Heart left ventricle (tissue), 16 donors: ENCODE measurements at regions not wholly inside any gene's neighbourhood (a gene's known extent, or its start where the extent isn't known, plus 50 kb on each side); places are given as distances from the start of the nearest gene placed in this dataset.
A peak's percentile ranks its signal among the peaks of the same experiment; 100 is the strongest.

Experiments
- ATAC-seq, 4 donors: fragments of 200-7000 bp; cut with Tn5 transposase; one replicate each; pipeline ENCODE4 v1.9.1; 2020 to 2022; ENCODE audit warnings: moderate library complexity in 4 of 4, mild to moderate bottlenecking in 3 of 4, moderate number of reproducible peaks in 1 of 4
- DNase-seq, 5 donors: peaks; one replicate each; pipeline ENCODE4 v3.0.0-alpha.2; 2020
- H3K27ac ChIP-seq, 12 donors: fragments of 200-600 bp; sonication (generic) in 4 of 12; one replicate each; pipeline versions ENCODE4 v1.5.0 to v1.8.0; 2016 to 2022; ENCODE audit warnings: mild to moderate bottlenecking in 2 of 12
- H3K27me3 ChIP-seq, 9 donors: fragments of 200-600 bp; sonication (generic) in 2 of 9; one replicate each; pipeline versions ENCODE4 v1.5.1 to v1.8.0; 2016 to 2022; ENCODE audit warnings: mild to moderate bottlenecking in 3 of 9
- H3K36me3 ChIP-seq, 9 donors: fragments of 200-600 bp; sonication (generic) in 2 of 9; one replicate each; pipeline versions ENCODE4 v1.5.0 to v1.8.0; 2018 to 2022; ENCODE audit warnings: mild to moderate bottlenecking in 2 of 9
- H3K4me1 ChIP-seq, 12 donors: fragments of 200-600 bp; sonication (generic) in 4 of 12; one replicate each; pipeline versions ENCODE4 v1.5.0 to v1.8.0; 2016 to 2022; ENCODE audit warnings: mild to moderate bottlenecking in 3 of 12
- H3K4me3 ChIP-seq, 12 donors: fragments of 200-600 bp; sonication (generic) in 4 of 12; one replicate each; pipeline versions ENCODE4 v1.5.0 to v1.8.0; 2017 to 2022; ENCODE audit warnings: mild to moderate bottlenecking in 9 of 12, moderate library complexity in 4 of 12
- H3K9me3 ChIP-seq, 12 donors: fragments of 200-600 bp; sonication (generic) in 4 of 12; one replicate each; pipeline versions ENCODE4 v1.5.0 to v1.8.0; 2016 to 2022; ENCODE audit warnings: mild to moderate bottlenecking in 1 of 12
- POLR2A ChIP-seq, 2 donors: fragments of 450-650 bp; IDR thresholded peaks; one replicate each; pipeline ENCODE4 v1.6.1; 2017; ENCODE audit warnings: antibody characterized with exemption in 2 of 2, mild to moderate bottlenecking in 2 of 2, moderate library complexity in 2 of 2
- whole genome bisulfite sequencing, 4 donors: extraction: QIAGEN DNeasy Blood & Tissue Kit in 2 of 4; methylation state at CpG; one replicate each; pipeline versions ENCODE4 v1.1.5 to v1.1.7; 2013 to 2018; 5-methylcytosine and 5-hydroxymethylcytosine counted together
- intact Hi-C, 10 donors: fragments of 100-400 bp; cut with DNase I; formaldehyde crosslinking; loops; one replicate each; pipeline versions ENCODE4 v1.11.1 to v1.14.2; 2022
- TF ChIP-seq, protein P1 (sequence below), 12 donors: fragments of 200-600 bp; sonication (generic) in 4 of 12; IDR thresholded peaks; one replicate each; pipeline versions ENCODE4 v1.5.0 to v1.8.0; 2018 to 2022; ENCODE audit warnings: antibody characterized with exemption in 12 of 12, mild to moderate bottlenecking in 5 of 12
- donor health status: ischemic (EF 13 %, LVEDD 7.1; RV severe dilation, severe dysfunction).
- donor health status: healthy with polysubstance abuse.
- donor health status: DM: no; HTN: yes; CAD: no.
- donor health status: DM: no; HTN: no; CAD: no.
- donor health status: ischemic (EF 25% LVEDD 6.9; RV normal size, moderate dysfunction).
- donor health status: ischemic (EF 25% LVEDD 5.7; RV mildly dilated, moderate dysfunction).
- donor health status: healthy.
- donor health status: DM: yes; HTN: yes; CAD: no.
- donor health status: ischemic (EF 35%, LVEDD 5.7; RV mildly dilated, moderate dysfunction).
- donor health status: nonischemic (EF 11% LVEDD 7.7; RV severe dilation, severe dysfunction).
- donor health status: DM: yes; HTN: yes; CAD: no.
- donor health status: PGD.
- donor health status: ischemic (EF 29% LVEDD 5.4; RV normal size, mild dysfunction).
- donor health status: nonischemic (EF 23%, LVEDD 6.1; RV moderate dilation, normal function).

DNA sequence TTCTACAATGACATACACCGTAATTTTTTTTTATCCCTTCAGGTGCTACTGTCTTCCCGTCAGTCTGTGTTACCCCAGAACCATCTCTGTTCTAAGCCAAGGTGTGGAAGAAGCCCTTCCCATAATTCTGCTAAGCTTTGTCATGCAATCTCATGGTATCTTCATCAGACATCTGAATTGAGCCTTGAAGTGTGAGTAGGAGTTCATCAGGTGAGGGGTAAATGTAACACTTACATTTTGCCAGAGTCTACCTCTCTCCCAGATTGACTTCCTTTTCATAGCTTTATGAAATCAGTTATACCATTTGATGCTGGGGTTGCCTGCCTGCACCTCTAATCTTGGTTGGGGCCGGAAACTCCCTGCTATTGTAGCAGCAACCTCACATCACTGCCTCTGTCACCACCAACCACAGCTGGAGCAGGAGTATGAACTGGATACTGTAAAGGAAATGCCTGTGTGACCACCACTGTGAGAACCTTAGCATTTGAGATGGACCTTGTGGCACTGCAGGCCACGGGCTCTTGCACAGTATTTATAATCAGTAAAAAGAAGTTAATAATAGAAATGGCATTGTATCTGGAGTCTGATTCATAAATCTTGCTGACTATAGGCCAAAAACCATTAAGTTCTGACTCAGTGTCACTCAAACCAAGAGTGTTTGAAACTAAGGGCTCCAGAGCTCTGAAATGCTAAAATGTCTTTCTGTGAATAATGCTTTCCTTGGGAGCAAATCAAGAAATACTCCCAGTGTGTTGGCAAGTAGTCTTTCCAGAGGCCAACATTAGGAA is 58.7 kb upstream of the STK38L start:
- ATAC-seq (peak; percentile 9 to 59 (median 54)), DNase-seq (no peak)
- H3K27ac ChIP-seq, result peak overlapping the region in 10 of 12 donors; percentile 20 to 71 (median 52)
- H3K4me3 ChIP-seq, result no peak overlapping the region
- no peaks in the 10 kb centered on the region for H3K36me3 ChIP-seq
- intact Hi-C loops, result loop anchor here in 1 of 10 donors (10.0 kb wide), 1 partner anchor 59 kb away; the partner anchor contains the start of gene STK38L
- no peaks in the 10 kb centered on the region for H3K27me3 ChIP-seq
- 41 to 49% (median 43%) methylated on average over 4 of the region's 4 CpGs for WGBS, 4 donors
- no peaks in the 10 kb centered on the region for H3K9me3 ChIP-seq
- TF ChIP-seq, protein P1, sequence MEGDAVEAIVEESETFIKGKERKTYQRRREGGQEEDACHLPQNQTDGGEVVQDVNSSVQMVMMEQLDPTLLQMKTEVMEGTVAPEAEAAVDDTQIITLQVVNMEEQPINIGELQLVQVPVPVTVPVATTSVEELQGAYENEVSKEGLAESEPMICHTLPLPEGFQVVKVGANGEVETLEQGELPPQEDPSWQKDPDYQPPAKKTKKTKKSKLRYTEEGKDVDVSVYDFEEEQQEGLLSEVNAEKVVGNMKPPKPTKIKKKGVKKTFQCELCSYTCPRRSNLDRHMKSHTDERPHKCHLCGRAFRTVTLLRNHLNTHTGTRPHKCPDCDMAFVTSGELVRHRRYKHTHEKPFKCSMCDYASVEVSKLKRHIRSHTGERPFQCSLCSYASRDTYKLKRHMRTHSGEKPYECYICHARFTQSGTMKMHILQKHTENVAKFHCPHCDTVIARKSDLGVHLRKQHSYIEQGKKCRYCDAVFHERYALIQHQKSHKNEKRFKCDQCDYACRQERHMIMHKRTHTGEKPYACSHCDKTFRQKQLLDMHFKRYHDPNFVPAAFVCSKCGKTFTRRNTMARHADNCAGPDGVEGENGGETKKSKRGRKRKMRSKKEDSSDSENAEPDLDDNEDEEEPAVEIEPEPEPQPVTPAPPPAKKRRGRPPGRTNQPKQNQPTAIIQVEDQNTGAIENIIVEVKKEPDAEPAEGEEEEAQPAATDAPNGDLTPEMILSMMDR (IDR thresholded peaks at IDR 0.05), result no peak
- no peak for TF ChIP-seq POLR2A (IDR thresholded peaks at IDR 0.05)
- peaks cover 0 to 38% (median 20%) of the 10 kb centered on the region in 12 donors for H3K4me1 ChIP-seq

DNA sequence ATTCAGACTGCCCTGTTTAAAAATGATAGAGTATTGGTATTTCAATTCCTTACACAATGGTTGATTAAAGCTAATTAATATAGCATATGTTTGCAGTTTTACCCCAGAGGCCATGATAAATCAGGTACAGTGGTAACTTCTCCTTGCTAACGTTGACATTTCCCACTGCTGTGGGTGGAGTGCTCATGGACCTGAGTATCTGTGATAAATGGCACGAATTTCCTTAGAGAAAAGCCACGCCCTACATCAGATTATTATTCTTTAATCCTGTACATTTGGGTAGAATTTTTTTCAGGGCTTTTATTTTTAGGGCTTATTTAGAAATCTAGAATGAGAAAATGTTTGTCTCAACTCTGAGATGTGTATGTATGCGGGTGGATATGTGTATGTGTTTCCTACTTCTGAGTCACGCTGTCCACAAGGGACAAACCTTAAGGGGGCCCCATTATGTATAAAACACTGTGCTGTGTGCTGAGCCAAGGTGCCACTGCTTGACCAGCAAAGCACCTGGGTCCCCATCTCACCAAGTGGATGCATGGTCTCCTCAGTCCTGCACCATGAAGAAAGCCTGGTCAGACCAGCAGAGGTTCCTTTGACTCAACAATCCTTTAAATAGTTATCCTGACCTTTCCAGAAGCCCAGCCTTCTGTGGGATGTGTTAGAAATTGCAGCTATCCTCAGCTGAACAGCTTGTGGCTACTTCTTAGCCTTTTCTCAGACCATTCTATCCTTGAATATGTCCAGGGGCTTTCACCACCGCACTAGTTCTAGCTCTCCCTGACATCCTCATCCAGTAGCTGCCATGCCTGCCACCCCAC is 57.9 kb upstream of the STK38L start:
- WGBS, 4 donors, result 68 to 76% (median 73%) methylated on average over 6 of the region's 6 CpGs
- ATAC-seq, result peak in 3 of 4 donors; percentile 23 to 69 (median 61)
- DNase-seq, result no peak
- H3K36me3 ChIP-seq, result no peaks in the 10 kb centered on the region
- H3K9me3 ChIP-seq, result no peaks in the 10 kb centered on the region
- no peak overlapping the region for H3K4me3 ChIP-seq
- H3K4me1 ChIP-seq, result peaks cover 0 to 43% (median 19%) of the 10 kb centered on the region in 12 donors
- TF ChIP-seq, protein P1 (IDR thresholded peaks at IDR 0.05), result no peak
- TF ChIP-seq POLR2A (IDR thresholded peaks at IDR 0.05), result no peak
- H3K27me3 ChIP-seq, result no peaks in the 10 kb centered on the region
- peak overlapping the region in 9 of 12 donors; percentile 20 to 71 (median 53) for H3K27ac ChIP-seq
- intact Hi-C loops, result loop anchor here in 1 of 10 donors (10.0 kb wide), 1 partner anchor 59 kb away; the partner anchor contains the start of gene STK38L

DNA sequence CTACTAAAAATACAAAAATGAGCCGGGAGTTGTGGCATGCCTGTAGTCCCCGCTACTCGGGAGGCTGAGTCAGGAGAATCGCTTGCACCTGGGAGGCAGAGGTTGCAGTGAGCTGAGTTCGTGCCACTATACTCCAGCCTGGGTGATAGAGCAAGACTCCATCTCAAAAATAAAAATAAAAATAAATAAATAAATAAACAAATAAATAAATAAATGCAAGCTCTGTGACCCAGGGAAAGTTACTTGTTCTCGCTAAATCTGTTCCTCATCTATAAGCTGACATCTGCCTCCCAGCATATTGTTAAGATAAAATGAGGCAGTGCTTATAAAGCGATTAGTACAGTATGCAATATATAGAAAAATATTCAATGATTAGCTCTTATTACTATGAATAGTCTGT is 56.4 kb upstream of the STK38L start:
- 96 to 97% (median 97%) methylated on average over 7 of the region's 7 CpGs for WGBS, 4 donors
- Histone ChIP-seq H3K4me3 (no peak overlapping the region), H3K36me3 (no peaks in the 10 kb centered on the region), H3K9me3 (no peaks in the 10 kb centered on the region), H3K27ac (peak overlapping the region in 5 of 12 donors; percentile 28 to 71 (median 58)), H3K27me3 (no peaks in the 10 kb centered on the region), H3K4me1 (peaks cover 0 to 58% (median 21%) of the 10 kb centered on the region in 12 donors)
- TF ChIP-seq, protein P1 (IDR thresholded peaks at IDR 0.05), result no peak
- TF ChIP-seq POLR2A (IDR thresholded peaks at IDR 0.05), result no peak
- intact Hi-C loops, result loop anchor here in 1 of 10 donors (10.0 kb wide), 1 partner anchor 57 kb away; the partner anchor contains the start of gene STK38L
- DNase-seq (no peak), ATAC-seq (no peak)
